Kidney (tissue), 13 donors: ENCODE measurements at regions not wholly inside any gene's neighbourhood (a gene's known extent, or its start where the extent isn't known, plus 50 kb on each side); places are given as distances from the start of the nearest gene placed in this dataset.
"Not testable (repeated sequence)": the region's sequence is repeated elsewhere in the genome, so short reads cannot be mapped to it uniquely, and the experiment has no call there.

Source experiments
- DNase-seq, 5 donors: peaks; one replicate each; pipeline ENCODE4 v3.0.0-alpha.2; 2013 to 2020
- FAIRE-seq: peaks from 2 replicates; lab custom pipeline; 2012; peaks lifted over from hg19 to GRCh38; lab: Jason Lieb, UNC
- H3K27ac ChIP-seq, 2 donors: one replicate each; pipeline ENCODE4 v1.7.0; 2013; ENCODE audit warnings: low read depth in 2 of 2, low read length in 2 of 2, inconsistent platforms in 1 of 2
- H3K27me3 ChIP-seq: one replicate; pipeline ENCODE4 v1.7.1; 2013; ENCODE audit warnings: low read length, inconsistent platforms; ENCODE audit not compliant: control insufficient read depth, insufficient read depth
- H3K36me3 ChIP-seq, 3 donors: one replicate each; pipeline versions ENCODE4 v1.7.0 to v1.7.1; 2013; ENCODE audit warnings: low read length in 3 of 3, control low read depth in 1 of 3, inconsistent platforms in 1 of 3; ENCODE audit not compliant: insufficient read depth in 3 of 3, control insufficient read depth in 2 of 3
- H3K4me1 ChIP-seq, 3 donors: one replicate each; pipeline versions ENCODE4 v1.7.0 to v1.7.1; 2013; ENCODE audit warnings: low read length in 3 of 3, inconsistent platforms in 1 of 3, low read depth in 1 of 3; ENCODE audit not compliant: control insufficient read depth in 2 of 3, insufficient read depth in 2 of 3
- H3K4me3 ChIP-seq, 3 donors: one replicate each; pipeline versions ENCODE4 v1.7.0 to v1.8.1; 2013; ENCODE audit warnings: low read length in 3 of 3, control low read depth in 1 of 3, inconsistent platforms in 1 of 3
- H3K9ac ChIP-seq, 3 donors: one replicate each; pipeline versions ENCODE4 v1.7.0 to v1.7.1; 2013; ENCODE audit warnings: low read length in 3 of 3, control low read depth in 1 of 3, inconsistent platforms in 1 of 3
- H3K9me3 ChIP-seq, 3 donors: one replicate each; pipeline versions ENCODE4 v1.7.0 to v1.7.1; 2013; ENCODE audit warnings: low read length in 3 of 3, control low read depth in 1 of 3, inconsistent platforms in 1 of 3; ENCODE audit not compliant: control insufficient read depth in 2 of 3, insufficient read depth in 1 of 3
- intact Hi-C: fragments of 100-400 bp; cut with DNase I; formaldehyde crosslinking; loops from one replicate; pipeline ENCODE4 v1.11.1; 2022
- TF ChIP-seq, protein P1 (sequence below): IDR thresholded peaks from 3 replicates; pipeline ENCODE4 v1.5.1; 2012; ENCODE audit warnings: mild to moderate bottlenecking, moderate library complexity, borderline replicate concordance; ENCODE audit not compliant: insufficient read depth; ENCODE audit errors: extremely low read depth
- donor health status: control.
- donor health status: control.
- donor health status: control.
- donor health status: control.
- donor health status: control.
- donor health status: DM: yes; HTN: yes; CAD: no.
- donor health status: Normal renal cell carcinoma (clear cell type).

DNA sequence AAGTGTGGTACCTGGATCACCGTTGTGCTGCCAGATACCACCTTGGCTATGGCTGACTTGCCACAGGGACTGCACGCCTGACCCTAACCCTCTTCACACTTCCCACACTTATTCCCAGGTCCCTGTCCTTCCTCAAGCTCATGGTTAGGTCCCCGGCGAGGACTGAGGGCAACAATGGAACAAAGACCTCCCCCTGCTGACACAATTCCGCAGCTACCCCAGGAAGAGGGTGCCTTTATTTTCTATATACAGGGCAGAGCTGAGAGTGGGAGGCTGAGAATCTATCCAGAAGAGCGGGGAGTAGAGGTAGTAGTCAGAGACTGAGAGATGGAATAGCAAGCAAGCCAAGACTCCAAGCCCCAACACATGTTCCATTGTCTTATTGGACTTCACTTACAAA lies 118.1 kb upstream of the SEM1 start:
- no peak overlapping the region for H3K9ac ChIP-seq
- H3K4me1 ChIP-seq: no peaks in the 10 kb centered on the region
- H3K4me3 ChIP-seq: no peak overlapping the region
- H3K9me3 ChIP-seq: no peaks in the 10 kb centered on the region
- FAIRE-seq (no peak), DNase-seq (no peak)
- H3K27ac ChIP-seq: no peak overlapping the region
- no peaks in the 10 kb centered on the region for H3K36me3 ChIP-seq
- no peaks in the 10 kb centered on the region for H3K27me3 ChIP-seq
- intact Hi-C loops: no loop called here
- TF ChIP-seq, protein P1, sequence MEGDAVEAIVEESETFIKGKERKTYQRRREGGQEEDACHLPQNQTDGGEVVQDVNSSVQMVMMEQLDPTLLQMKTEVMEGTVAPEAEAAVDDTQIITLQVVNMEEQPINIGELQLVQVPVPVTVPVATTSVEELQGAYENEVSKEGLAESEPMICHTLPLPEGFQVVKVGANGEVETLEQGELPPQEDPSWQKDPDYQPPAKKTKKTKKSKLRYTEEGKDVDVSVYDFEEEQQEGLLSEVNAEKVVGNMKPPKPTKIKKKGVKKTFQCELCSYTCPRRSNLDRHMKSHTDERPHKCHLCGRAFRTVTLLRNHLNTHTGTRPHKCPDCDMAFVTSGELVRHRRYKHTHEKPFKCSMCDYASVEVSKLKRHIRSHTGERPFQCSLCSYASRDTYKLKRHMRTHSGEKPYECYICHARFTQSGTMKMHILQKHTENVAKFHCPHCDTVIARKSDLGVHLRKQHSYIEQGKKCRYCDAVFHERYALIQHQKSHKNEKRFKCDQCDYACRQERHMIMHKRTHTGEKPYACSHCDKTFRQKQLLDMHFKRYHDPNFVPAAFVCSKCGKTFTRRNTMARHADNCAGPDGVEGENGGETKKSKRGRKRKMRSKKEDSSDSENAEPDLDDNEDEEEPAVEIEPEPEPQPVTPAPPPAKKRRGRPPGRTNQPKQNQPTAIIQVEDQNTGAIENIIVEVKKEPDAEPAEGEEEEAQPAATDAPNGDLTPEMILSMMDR: no peak

- FAIRE-seq, DNase-seq, H3K4me1 ChIP-seq, H3K36me3 ChIP-seq, H3K9me3 ChIP-seq, H3K9ac ChIP-seq, H3K27me3 ChIP-seq, intact Hi-C loops, H3K27ac ChIP-seq, H3K4me3 ChIP-seq: not testable (repeated sequence)
Observed at GRCh38 chr7:96829121-96829520, 119.5 kb upstream of the SEM1 start.

GRCh38 chr7:96831446-96831845 lies 121.8 kb upstream of the SEM1 start:
- no peaks in the 10 kb centered on the region for H3K27me3 ChIP-seq
- FAIRE-seq (no peak), DNase-seq (no peak)
- no peaks in the 10 kb centered on the region for H3K4me1 ChIP-seq
- intact Hi-C loops: no loop called here
- no peaks in the 10 kb centered on the region for H3K36me3 ChIP-seq
- H3K27ac ChIP-seq: no peak overlapping the region
- no peak overlapping the region for H3K4me3 ChIP-seq
- no peaks in the 10 kb centered on the region for H3K9me3 ChIP-seq
- no peak overlapping the region for H3K9ac ChIP-seq
- TF ChIP-seq, protein P1: no peak

- intact Hi-C loops: no loop called here
- H3K4me1 ChIP-seq: no peaks in the 10 kb centered on the region
- DNase-seq: peak in 1 of 5 donors; percentile 4
- no peak overlapping the region for H3K4me3 ChIP-seq
- TF ChIP-seq, protein P1: no peak
- H3K27ac ChIP-seq: no peak overlapping the region
- FAIRE-seq: no peak
- H3K36me3 ChIP-seq: no peaks in the 10 kb centered on the region
- H3K9ac ChIP-seq: no peak overlapping the region
- H3K27me3 ChIP-seq: no peaks in the 10 kb centered on the region
- H3K9me3 ChIP-seq: no peaks in the 10 kb centered on the region
Observed at GRCh38 chr7:96832092-96832662, 122.5 kb upstream of the SEM1 start.
